HCT116 (cell line): ENCODE measurements at regions not wholly inside any gene's neighbourhood (a gene's known extent, or its start where the extent isn't known, plus 50 kb on each side); places are given as distances from the start of the nearest gene placed in this dataset.

Source experiments
- CEBPB ChIP-seq: IDR thresholded peaks from 2 replicates; pipeline ENCODE4 v1.6.1; 2012; ENCODE audit warnings: low read depth
- FOSL1 ChIP-seq: IDR thresholded peaks from 2 replicates; pipeline ENCODE4 v1.6.1; 2012; ENCODE audit warnings: low read depth
- POLR2A ChIP-seq: IDR thresholded peaks from 2 replicates; pipeline ENCODE4 v1.7.0; 2011; ENCODE audit warnings: borderline replicate concordance; ENCODE audit not compliant: insufficient read depth, insufficient read length; ENCODE audit errors: extremely low read depth
- RAD21 ChIP-seq: IDR thresholded peaks from 2 replicates; pipeline ENCODE4 v1.6.1; 2012; ENCODE audit warnings: low read depth, mild to moderate bottlenecking
- SP1 ChIP-seq: IDR thresholded peaks from 2 replicates; pipeline ENCODE4 v1.6.1; 2012; ENCODE audit warnings: low read depth
- ZNF274 ChIP-seq: fragments of 200-500 bp; sonication (Bioruptor generic); IDR thresholded peaks from 2 replicates; pipeline ENCODE4 v1.6.1; 2014; ENCODE audit warnings: mild to moderate bottlenecking, low read depth, low read length, inconsistent platforms
- TF ChIP-seq, protein P1 (sequence below), 3 experiments: fragments of 200-600 bp in 1 of 3; sonication (generic) in 1 of 3; IDR thresholded peaks in 2 of 3; conservative IDR thresholded peaks in 1 of 3; 2 replicates each; pipeline ENCODE4 v1.5.1; 2012 to 2017; ENCODE audit warnings: low read depth in 2 of 3, low read length in 2 of 3, antibody characterized with exemption in 1 of 3, borderline replicate concordance in 1 of 3, control low read depth in 1 of 3, mild to moderate bottlenecking in 1 of 3, mixed read lengths in 1 of 3, mixed run types in 1 of 3, moderate library complexity in 1 of 3; ENCODE audit not compliant: insufficient read depth in 1 of 3
- TF ChIP-seq, protein P2 (sequence below): IDR thresholded peaks from 2 replicates; pipeline ENCODE4 v1.6.1; 2011; ENCODE audit warnings: mild to moderate bottlenecking, low read length, moderate library complexity; ENCODE audit not compliant: insufficient replicate concordance; ENCODE audit errors: extremely low read depth
- TF ChIP-seq, protein P3 (sequence below): IDR thresholded peaks from 2 replicates; pipeline ENCODE4 v1.6.1; 2012
- TF ChIP-seq, protein P4 (sequence below): IDR thresholded peaks from 2 replicates; pipeline ENCODE4 v1.6.1; 2012; ENCODE audit warnings: low read depth

DNA sequence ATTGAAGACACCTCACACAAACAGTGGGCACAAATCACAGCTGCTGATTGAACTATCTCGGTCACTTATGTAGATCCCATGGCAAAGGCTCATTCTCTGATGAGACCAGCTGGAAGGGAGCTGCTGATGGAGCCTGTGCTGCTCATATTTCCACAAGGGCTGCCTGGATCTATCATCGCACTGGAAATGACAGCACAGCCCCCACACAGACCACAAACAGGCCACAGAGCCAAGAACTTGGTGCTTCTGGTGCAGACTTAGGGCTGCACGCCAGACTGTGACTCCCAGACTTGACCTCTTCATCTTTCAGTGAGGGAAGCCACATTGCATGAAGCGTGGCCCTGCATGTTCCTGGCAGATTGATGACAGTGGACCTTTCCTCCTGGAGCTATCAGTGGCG is 197.6 kb downstream of the MINAR1 start:
- TF ChIP-seq, protein P1, sequence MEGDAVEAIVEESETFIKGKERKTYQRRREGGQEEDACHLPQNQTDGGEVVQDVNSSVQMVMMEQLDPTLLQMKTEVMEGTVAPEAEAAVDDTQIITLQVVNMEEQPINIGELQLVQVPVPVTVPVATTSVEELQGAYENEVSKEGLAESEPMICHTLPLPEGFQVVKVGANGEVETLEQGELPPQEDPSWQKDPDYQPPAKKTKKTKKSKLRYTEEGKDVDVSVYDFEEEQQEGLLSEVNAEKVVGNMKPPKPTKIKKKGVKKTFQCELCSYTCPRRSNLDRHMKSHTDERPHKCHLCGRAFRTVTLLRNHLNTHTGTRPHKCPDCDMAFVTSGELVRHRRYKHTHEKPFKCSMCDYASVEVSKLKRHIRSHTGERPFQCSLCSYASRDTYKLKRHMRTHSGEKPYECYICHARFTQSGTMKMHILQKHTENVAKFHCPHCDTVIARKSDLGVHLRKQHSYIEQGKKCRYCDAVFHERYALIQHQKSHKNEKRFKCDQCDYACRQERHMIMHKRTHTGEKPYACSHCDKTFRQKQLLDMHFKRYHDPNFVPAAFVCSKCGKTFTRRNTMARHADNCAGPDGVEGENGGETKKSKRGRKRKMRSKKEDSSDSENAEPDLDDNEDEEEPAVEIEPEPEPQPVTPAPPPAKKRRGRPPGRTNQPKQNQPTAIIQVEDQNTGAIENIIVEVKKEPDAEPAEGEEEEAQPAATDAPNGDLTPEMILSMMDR (IDR thresholded peaks at IDR 0.05 in 2 of 3, conservative IDR thresholded peaks at IDR 0.05 in 1 of 3; ENCODE audit: borderline replicate concordance in 1 of 3, insufficient read depth in 1 of 3, low read depth in 2 of 3, low read length in 2 of 3) = no peak
- TF ChIP-seq POLR2A (no peak), SP1 (no peak), FOSL1 (no peak), RAD21 (no peak), ZNF274 (no peak), CEBPB (no peak)
- TF ChIP-seq, protein P2, sequence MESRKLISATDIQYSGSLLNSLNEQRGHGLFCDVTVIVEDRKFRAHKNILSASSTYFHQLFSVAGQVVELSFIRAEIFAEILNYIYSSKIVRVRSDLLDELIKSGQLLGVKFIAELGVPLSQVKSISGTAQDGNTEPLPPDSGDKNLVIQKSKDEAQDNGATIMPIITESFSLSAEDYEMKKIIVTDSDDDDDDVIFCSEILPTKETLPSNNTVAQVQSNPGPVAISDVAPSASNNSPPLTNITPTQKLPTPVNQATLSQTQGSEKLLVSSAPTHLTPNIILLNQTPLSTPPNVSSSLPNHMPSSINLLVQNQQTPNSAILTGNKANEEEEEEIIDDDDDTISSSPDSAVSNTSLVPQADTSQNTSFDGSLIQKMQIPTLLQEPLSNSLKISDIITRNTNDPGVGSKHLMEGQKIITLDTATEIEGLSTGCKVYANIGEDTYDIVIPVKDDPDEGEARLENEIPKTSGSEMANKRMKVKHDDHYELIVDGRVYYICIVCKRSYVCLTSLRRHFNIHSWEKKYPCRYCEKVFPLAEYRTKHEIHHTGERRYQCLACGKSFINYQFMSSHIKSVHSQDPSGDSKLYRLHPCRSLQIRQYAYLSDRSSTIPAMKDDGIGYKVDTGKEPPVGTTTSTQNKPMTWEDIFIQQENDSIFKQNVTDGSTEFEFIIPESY = no peak
- TF ChIP-seq, protein P3, sequence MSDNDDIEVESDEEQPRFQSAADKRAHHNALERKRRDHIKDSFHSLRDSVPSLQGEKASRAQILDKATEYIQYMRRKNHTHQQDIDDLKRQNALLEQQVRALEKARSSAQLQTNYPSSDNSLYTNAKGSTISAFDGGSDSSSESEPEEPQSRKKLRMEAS = no peak
- TF ChIP-seq, protein P4, sequence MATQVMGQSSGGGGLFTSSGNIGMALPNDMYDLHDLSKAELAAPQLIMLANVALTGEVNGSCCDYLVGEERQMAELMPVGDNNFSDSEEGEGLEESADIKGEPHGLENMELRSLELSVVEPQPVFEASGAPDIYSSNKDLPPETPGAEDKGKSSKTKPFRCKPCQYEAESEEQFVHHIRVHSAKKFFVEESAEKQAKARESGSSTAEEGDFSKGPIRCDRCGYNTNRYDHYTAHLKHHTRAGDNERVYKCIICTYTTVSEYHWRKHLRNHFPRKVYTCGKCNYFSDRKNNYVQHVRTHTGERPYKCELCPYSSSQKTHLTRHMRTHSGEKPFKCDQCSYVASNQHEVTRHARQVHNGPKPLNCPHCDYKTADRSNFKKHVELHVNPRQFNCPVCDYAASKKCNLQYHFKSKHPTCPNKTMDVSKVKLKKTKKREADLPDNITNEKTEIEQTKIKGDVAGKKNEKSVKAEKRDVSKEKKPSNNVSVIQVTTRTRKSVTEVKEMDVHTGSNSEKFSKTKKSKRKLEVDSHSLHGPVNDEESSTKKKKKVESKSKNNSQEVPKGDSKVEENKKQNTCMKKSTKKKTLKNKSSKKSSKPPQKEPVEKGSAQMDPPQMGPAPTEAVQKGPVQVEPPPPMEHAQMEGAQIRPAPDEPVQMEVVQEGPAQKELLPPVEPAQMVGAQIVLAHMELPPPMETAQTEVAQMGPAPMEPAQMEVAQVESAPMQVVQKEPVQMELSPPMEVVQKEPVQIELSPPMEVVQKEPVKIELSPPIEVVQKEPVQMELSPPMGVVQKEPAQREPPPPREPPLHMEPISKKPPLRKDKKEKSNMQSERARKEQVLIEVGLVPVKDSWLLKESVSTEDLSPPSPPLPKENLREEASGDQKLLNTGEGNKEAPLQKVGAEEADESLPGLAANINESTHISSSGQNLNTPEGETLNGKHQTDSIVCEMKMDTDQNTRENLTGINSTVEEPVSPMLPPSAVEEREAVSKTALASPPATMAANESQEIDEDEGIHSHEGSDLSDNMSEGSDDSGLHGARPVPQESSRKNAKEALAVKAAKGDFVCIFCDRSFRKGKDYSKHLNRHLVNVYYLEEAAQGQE = no peak
